SH-SY5Y (cell line): ENCODE measurements at regions not wholly inside any gene's neighbourhood (a gene's known extent, or its start where the extent isn't known, plus 50 kb on each side); places are given as distances from the start of the nearest gene placed in this dataset.

Experiments used
- GATA2 ChIP-seq: IDR thresholded peaks from 2 replicates; pipeline ENCODE4 v1.6.1; 2011; ENCODE audit warnings: mild to moderate bottlenecking, low read depth, low read length
- GATA3 ChIP-seq: IDR thresholded peaks from 2 replicates; pipeline ENCODE4 v1.6.1; 2011; ENCODE audit warnings: low read depth, mild to moderate bottlenecking, low read length, moderate library complexity

GRCh38 chr6:145340256-145340655 lies 395.1 kb downstream of the EPM2A start:
- no peak for TF ChIP-seq GATA3
- TF ChIP-seq GATA2 = no peak

GRCh38 chr6:145345094-145345493 lies 390.2 kb downstream of the EPM2A start:
- TF ChIP-seq GATA3 = no peak

- TF ChIP-seq GATA3 (no peak), GATA2 (no peak)
Measured at GRCh38 chr6:145347216-145347615, 388.1 kb downstream of the EPM2A start.

- TF ChIP-seq GATA3 = no peak
- TF ChIP-seq GATA2 = no peak
Measured at GRCh38 chr6:145349950-145350510, 385.3 kb downstream of the EPM2A start.

- TF ChIP-seq GATA3 (no peak), GATA2 (no peak)
Measured at GRCh38 chr6:145350928-145351327, 384.4 kb downstream of the EPM2A start.

GRCh38 chr6:145352382-145353080 lies 382.8 kb downstream of the EPM2A start:
- TF ChIP-seq GATA2 (no peak), GATA3 (no peak)

- TF ChIP-seq GATA3 (no peak), GATA2 (no peak)
Measured at GRCh38 chr6:145360865-145361264, 374.5 kb downstream of the EPM2A start.

- TF ChIP-seq GATA2 = no peak
- no peak for TF ChIP-seq GATA3
Measured at GRCh38 chr6:145367149-145367548, 368.2 kb downstream of the EPM2A start.

GRCh38 chr6:145368075-145368474 lies 367.2 kb downstream of the EPM2A start:
- TF ChIP-seq GATA3 (no peak), GATA2 (no peak)

GRCh38 chr6:145370559-145370958 lies 364.8 kb downstream of the EPM2A start:
- no peak for TF ChIP-seq GATA2
- TF ChIP-seq GATA3 = no peak

GRCh38 chr6:145372671-145373151 lies 362.6 kb downstream of the EPM2A start:
- TF ChIP-seq GATA2 (no peak), GATA3 (no peak)

- TF ChIP-seq GATA2 (no peak), GATA3 (no peak)
Measured at GRCh38 chr6:145373826-145374225, 361.5 kb downstream of the EPM2A start.

GRCh38 chr6:145374570-145374969 lies 360.8 kb downstream of the EPM2A start:
- TF ChIP-seq GATA3 (no peak), GATA2 (no peak)

GRCh38 chr6:145375502-145375901 lies 359.8 kb downstream of the EPM2A start:
- TF ChIP-seq GATA2 (no peak), GATA3 (no peak)

- no peak for TF ChIP-seq GATA2
- no peak for TF ChIP-seq GATA3
Measured at GRCh38 chr6:145380186-145380585, 355.1 kb downstream of the EPM2A start.
